ENCODE measurements at regions not wholly inside any gene's neighbourhood (a gene's known extent, or its start where the extent isn't known, plus 50 kb on each side); places are given as distances from the start of the nearest gene placed in this dataset.
A peak's percentile ranks its signal among the peaks of the same experiment; 100 is the strongest.

GRCh38 chr10:28807760-28808613 is 130.7 kb downstream of the BAMBI start (continued):
- peak; percentile 25; the same call in 1 of the 2 replicates for TF ChIP-seq MYC (IDR thresholded peaks at IDR 0.05; ENCODE audit: low read depth, low read length)
- TF ChIP-seq MYC (CRISPR knock-in tag; IDR thresholded peaks at IDR 0.05; ENCODE audit: borderline replicate concordance, low read depth) = no peak
- TF ChIP-seq MITF (IDR thresholded peaks at IDR 0.05) = no peak
- TF ChIP-seq ZNF740 (CRISPR knock-in tag; IDR thresholded peaks at IDR 0.05) = no peak
- TF ChIP-seq ZNF740 (tag; IDR thresholded peaks at IDR 0.05) = peak in 1 of 2 experiments; percentile 48; a peak in 2 of 4 replicates
- TF ChIP-seq ZNF57 (CRISPR knock-in tag; IDR thresholded peaks at IDR 0.05) = 0 out of 2 replicates have a peak, but pooled peaks have one; percentile 10
- peak; percentile 78 for TF ChIP-seq MGA (IDR thresholded peaks at IDR 0.05)
- no peak for TF ChIP-seq TCF3 (CRISPR knock-in tag; IDR thresholded peaks at IDR 0.05)
- TF ChIP-seq HDGF (IDR thresholded peaks at IDR 0.05) = no peak
- no peak for TF ChIP-seq DACH1 (IDR thresholded peaks at IDR 0.05; ENCODE audit: partially characterized antibody)
- no peak for TF ChIP-seq PTBP1 (IDR thresholded peaks at IDR 0.05; ENCODE audit: low read depth, low read length)
- TF ChIP-seq ZNF584 (CRISPR knock-in tag; IDR thresholded peaks at IDR 0.05; ENCODE audit: low read depth) = peak; percentile 69
- peak; percentile 55; the same call in 1 of the 2 replicates for TF ChIP-seq CXXC5 (CRISPR knock-in tag; IDR thresholded peaks at IDR 0.05)
- TF ChIP-seq ZNF253 (CRISPR knock-in tag; conservative IDR thresholded peaks at IDR 0.05) = no peak
- TF ChIP-seq ZNF311 (CRISPR knock-in tag; IDR thresholded peaks at IDR 0.05) = peak; percentile 64; the same call in 1 of the 2 replicates
